Islet precursor cell (in vitro differentiated cells): ENCODE measurements at regions not wholly inside any gene's neighbourhood (a gene's known extent, or its start where the extent isn't known, plus 50 kb on each side); places are given as distances from the start of the nearest gene placed in this dataset.
"Not testable (repeated sequence)": the region's sequence is repeated elsewhere in the genome, so short reads cannot be mapped to it uniquely, and the experiment has no call there.

ENCODE experiments used
- DNase-seq: peaks from one replicate; pipeline ENCODE4 v3.0.0-alpha.2; 2018

DNA sequence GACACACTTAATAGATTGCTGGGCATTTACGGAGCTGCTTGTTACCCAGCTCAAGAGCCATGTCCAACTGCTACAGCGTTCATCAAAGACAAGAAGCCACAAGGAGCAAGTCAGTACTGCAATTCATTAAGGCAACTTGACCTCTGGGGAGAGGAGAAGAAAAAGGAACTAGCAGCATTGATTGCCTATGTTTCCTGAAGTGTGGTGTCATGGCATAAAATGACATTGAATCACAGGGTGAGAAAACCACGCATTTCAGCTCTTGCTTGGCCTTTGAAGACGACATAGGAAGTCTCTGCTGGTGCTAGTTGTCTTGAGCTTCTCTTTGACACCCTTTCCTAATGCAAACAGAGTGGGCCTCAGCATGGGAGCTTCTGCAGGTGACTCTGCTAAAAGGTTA lies 139.1 kb downstream of the CDH26 start:
- DNase-seq, result no peak

DNA sequence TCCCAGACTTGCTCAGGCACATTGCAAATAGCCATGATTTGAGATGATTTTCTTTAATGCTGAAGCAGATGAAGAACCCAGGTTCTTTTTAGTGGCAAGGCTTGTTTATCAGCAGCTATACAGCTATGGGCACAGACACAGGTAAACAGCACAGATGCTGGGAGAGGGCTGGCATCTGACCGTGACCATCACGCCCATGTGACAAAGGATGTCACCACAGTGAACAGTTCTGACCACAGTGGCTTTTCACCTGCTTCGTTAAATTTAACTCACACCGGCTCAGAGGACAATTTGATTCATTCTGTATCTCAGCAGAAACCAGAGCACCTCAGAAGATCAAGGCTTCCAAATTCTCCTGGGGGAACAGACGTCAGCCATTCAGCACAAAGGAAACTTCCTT lies 142.6 kb downstream of the CDH26 start:
- peak; percentile 14 for DNase-seq

DNA sequence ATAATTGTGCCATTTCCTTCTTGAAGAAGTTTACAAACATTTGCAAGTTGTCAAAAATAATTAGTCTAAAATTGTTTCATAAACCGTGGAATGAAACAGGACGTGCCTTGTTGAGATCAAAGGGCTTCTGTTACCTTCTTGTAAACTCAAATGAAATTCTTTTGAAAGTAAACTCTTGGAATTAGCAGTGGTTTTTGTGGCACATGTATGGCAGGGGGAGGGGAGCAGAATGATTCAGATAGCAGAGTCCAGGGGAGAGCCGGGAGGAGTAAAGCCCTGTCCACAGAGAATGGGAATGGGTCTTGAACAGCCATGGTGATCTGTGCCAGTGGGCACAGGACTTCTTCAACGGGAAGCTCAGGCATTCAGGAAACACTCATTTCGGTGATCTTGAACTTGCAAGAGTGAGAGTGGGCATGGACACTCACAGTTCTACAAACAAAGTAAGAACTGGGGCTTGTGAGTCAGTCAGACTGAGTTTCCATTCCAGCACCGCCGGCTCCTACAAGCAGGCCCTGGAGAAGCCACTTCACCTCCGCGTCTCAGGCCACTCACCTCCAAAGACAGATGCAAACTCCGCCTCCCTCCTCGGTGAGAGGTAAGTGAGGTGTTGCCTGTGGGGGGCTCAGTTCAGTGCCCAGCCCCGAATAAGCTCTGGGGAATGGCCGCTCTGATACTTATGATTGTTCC lies 143.1 kb downstream of the CDH26 start:
- peak; percentile 15 for DNase-seq

DNA sequence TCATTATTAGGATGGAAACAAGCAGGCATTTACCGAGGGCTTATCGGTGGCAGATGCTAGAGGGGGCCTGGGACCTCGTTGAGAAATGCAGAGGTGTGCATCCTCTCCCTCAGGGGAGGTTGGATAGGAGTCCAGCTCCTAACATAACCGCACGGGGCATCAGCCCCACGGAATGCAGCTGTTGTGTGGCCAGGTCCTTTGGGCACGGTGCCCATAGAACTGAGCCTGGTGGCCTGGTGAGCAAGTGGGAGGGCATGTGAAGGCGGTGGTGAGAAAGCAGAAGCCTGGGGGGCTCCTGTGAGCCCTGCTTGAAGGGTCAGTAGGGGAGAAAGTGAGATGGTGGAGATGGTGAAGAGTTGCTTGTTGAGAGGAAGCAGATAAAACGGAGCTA lies 143.7 kb downstream of the CDH26 start:
- DNase-seq, result peak; percentile 22

DNA sequence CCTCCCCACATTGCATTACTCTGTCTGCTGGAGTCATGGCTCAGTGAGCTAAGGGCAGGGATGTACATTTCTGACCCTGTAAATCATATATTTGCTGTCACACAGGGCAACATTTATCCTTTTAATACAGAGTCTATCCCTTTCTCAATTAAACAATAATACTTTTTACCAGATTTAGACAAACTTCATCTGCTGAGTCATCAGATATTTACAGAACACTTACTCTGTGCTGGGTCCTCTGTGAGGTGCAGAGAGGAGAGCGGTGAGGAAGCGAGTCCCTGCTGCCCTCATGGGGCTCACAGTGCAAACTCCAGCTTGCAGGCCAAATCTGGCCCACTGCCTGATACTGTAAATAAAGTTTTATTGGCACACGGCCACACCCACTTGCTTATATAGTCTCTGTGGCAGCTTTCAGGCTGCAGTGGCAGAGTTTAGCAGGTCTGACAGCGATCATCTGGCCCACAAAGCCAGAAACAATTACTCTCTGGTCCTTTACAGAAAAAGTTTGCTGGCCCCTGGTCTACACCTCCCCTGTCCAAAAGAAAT lies 144.5 kb downstream of the CDH26 start:
- no peak for DNase-seq

DNA sequence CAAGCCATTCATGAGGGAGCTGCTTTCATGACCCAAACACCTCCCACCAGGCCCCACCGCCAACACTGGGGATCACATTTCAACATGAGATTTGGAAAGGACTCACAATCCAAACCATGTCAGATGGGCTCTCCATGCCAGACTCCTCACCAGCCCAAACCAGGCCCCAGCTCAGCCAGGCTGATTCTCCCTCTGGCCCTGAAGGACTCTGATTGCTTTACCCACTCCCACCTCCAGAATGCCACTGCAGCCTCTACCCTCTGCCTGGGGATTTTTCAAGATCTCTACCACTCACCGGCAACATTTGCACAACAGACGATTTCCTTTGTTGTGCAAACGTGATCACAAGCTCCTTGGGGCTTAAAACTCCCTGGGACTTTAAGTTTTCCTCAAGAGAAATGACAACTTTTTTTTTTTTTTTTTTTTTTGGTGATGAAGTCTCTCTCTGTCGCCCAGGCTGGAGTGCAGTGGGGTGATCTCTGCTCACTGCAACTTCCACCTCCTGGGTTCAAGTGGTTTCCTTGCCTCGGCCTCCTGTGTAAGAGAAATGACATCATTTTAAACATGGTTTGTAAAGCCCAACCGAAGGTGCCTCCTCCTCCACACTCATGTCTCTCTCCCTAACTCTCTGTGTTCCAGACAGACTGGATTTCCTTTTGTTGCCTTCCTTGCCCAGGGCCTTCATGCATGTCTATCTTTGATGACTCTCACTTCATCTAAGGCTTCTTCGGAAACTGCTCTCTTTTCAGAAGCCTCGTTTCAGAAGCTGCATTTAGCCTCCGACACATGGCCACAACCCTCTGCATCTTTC lies 147.0 kb downstream of the CDH26 start:
- peak; percentile 50 for DNase-seq

DNA sequence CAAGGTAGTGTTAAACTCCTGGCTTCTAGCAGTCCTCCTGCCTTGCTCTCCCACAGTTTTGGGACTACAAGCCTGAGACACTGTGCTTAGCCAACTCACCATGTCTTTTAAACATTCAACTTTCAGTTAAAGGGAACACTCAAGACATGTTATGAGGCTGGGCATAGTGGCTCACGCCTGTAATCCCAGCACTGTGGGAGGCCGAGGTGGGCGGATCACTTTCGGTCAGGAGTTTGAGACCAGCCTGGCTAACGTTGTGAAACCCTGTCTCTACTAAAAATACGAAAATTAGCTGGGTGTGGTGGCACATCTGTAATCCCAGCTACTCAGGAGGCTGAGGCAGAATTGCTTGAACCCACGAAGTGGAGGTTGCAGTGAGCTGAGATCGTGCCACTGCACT lies 148.0 kb downstream of the CDH26 start:
- not testable (repeated sequence) for DNase-seq

DNA sequence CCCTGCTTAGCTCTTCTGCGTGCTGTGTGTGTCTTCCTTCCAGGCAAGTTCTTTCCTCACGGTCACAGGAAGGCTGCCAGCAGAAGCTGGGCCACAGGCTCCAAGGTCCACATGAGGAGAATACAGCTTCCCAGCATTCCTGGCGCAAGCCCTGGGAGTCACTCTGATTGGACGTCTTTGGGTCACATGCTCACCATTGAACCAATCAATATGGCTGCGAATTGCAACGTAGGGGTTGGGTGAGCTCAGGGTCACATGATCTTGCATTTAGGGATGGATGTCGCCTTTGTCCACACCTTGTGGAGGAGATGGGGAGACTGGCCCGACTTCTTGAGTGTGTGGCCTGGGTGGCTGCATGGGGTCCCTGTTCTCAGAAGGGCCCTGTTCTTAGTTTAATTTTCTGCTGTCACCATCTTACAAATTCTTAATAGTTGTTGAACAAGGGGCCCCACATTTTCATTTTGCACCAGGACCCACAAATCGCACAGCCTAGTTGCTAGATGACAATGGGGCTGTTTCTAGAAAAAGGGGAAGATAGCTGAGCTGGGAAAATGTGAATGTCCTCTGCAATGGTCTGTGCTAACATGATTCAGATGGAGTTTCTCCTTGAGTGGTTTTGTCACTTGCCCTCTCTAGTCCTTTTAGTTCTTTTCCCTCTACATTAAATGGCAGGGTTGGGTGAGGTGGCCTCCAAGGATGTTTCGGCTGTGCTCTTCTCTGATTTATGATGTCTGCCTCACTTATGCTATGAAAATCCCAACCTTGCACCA lies 149.6 kb downstream of the CDH26 start:
- peak; percentile 18 for DNase-seq

DNA sequence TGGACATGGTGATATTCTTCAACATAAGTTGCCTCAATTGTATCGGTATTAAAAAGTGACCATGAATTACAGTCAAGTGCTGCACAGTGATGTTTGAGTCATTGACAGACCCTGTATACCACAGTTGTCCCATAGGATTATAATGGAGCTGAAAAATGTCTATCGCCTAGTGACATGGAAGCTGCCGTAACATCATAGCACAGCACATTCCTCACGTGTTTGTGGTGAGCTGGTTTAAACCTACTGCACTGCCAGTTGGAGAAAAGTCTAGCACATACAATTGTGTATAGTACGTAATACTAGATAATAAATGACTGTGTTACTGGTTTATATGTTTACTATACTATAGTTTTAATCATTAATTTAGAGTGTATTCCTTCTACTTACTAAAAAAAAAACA lies 150.2 kb downstream of the CDH26 start:
- DNase-seq, result peak; percentile 49

DNA sequence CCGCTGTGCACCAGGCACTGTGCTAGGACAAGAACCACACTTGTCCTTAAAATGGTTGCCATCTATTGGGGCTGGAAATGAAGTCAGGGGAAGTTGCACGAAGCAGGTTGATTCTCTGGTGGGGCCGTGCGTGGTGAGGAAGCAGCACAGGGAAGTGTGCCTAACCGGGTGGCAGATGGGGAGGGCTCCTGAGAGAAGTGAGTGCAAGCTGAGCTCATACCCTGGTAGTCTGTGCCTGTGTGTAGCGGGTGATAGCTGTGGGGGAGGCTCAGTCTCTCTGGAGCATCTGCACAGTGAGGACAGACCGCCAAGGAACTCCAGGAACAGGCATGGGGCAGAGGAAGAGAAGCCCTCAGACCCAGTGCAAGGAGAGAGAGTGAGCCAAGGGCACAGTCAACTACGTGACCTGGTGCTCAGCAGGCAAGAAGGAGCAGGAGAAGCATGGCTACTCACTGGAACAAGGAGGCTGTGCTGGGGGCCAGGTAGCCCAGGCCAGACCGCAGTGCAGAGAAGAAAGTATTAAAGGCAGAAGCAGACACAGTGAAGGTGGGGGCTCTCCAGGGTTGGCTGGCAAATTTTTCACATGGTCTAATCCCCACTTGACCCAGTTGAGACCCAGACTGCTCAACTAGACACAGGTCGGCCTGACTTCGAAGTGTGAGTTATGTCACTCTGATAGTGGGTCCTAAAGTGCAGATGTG lies 155.0 kb downstream of the CDH26 start:
- no peak for DNase-seq

DNA sequence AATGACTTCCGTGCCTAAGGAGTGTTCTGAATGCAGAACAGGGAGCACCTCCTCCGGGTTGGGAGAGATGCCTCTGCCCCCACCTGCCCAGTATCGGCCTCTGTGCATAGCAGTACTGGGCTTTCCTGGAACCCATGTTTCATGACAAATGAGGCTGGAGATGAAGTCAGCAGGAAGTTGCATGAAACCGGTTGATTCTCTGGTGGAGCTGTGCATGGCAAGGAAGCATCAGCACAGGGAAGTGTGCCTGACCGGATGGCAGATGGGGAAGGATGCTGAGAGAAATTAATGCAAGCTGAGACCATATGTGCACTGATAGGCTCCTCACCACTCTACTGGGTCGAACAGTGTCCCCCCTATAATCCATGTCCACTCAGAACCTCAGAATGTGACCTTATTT lies 155.5 kb downstream of the CDH26 start:
- DNase-seq, result no peak

DNA sequence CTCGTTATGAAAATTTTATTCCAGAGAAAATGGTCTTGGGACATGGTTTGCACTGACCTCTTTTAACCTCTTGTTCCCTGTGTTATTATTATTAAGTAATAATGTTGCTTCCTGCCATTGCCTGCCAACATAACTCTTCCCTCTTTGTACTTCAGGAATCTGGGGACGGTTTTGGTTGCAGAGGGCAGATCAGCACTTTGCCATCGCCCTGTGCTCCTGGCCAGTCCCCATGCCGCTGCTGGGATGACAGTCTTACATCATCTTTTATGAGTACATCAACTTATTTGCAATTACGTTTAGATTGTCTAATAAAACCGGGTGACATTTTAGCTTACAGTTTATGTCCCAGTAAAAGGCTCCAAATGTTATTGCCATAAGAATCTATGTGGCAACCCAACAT lies 157.2 kb downstream of the CDH26 start:
- no peak for DNase-seq

DNA sequence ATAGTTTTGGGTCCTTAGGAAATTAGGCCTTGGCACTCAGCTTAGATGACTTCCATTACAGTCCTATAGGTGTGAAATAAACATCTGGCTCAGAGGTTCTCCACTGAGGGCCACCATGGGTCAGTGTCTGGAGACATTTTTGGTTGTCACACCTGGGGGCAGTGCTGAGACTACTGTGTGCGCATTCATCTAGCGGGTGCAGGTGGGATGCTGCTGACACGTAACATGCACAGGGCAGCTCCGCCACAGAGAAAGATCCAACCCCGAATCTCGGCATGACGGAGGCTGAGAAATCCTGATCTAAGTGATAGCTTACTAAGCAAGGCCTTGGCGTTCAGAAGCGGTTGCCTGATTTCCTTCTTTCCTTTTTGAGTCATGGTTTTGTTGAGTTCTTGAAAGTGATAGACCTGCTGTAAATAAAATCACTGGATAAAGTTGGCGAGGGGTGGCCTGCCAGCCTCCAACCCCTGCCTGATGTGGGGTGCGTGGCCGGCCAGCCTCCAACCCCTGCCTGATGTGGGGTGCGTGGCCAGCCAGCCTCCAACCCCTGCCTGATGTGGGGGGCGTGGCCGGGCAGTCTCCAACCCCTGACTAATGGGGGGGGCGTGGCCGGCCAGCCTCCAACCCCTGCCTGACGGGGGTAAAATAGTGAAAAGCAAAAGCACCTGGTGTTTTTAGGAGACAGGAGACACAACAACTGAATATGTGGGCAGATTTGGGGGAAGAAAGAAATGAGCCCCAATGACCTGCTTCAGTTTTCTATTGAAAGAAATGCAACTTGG lies 158.1 kb downstream of the CDH26 start:
- peak; percentile 38 for DNase-seq

DNA sequence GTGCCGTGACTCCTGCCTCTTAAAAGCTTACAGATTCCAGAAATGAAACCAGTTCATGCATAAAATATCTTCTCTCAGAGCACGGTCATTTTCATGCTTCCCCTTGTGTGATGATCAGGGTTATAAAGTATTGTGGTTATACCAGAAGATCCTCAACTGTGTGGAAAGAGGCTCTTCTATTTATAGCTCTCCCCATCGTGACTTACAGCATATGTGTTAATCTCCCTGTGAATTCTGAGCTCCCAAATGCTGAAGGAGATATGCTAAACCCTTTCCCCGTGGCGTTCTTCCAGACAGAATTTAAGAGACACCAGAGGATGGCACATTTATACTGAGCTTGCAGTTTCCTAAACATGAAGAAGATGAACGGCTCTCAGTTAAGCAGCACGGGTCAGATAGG lies 158.8 kb downstream of the CDH26 start:
- DNase-seq, result no peak

DNA sequence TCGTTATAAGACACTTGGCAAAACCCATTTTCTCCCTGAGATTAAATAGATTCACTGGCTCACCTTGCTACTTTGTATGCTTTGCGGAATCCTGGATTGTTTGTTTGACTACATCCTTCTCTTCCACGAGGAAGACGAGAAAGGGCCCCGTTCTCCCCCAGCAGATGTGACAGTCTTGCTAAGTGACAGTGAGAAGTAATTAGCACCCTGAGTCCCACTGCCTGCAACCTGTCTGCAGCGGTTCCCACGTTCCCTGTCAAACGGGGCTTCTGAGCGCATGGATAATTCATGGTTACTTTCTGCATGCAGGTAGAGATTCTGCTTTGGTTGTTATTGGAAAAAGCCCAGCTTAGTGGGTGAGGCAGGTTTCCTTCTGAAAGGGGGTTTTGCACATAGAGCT lies 163.7 kb downstream of the CDH26 start:
- peak; percentile 37 for DNase-seq

DNA sequence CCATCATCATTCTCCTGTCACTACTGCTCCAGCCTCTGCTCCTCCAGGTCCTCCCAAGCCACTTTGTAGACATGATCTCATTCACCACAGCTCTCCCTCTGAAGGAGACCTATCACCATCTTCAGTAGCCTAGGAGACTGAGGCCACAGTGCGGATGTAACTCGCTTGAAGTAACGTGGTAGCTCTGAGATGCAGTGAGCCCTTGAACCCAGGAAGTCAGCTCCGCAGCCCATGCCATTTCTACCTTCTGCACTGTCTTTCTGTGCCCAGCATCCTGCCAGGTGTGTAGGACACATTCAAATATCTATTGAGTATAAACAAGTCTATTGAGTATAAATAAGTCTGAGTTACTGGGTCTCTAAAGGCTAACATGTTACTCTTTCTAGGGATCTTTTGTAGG lies 164.4 kb downstream of the CDH26 start:
- DNase-seq, result peak; percentile 38

DNA sequence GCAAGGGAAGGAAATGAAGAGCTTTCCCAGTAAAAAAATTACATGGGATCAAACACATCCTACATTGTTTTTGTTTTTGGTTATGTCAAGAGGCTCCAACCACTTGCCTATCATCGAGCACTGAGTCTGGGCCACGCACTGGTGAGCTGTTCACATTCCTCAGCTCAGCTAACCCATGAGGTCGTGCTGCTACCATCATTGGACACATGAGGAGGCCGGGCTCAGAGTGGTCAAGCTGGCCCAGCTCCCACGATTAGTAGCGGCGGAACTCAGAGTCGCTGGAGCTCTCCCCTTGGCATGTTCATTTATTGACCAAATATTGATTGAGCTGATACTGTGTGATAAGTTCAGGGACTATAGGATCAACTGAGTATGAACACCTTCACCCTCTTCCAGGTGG lies 164.9 kb downstream of the CDH26 start:
- peak; percentile 50 for DNase-seq

DNA sequence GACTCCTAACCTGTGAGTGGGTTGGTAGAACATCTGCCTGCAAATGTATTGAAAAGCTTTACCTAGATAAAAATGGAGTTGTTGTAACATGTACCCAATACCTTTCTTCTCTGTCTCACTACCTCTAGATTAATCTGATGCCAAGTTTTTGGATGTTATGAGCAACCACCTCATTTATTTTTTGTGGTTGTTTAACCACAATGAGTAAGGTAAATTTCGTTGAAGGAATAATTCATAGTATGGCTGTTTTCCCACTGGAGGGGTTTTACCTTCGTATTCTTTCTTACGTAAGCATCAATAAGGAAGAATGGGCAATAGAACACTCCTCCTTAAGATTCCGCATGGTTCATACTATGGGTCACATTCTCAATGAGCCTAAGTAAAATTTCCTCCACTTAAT lies 165.4 kb downstream of the CDH26 start:
- DNase-seq, result no peak

DNA sequence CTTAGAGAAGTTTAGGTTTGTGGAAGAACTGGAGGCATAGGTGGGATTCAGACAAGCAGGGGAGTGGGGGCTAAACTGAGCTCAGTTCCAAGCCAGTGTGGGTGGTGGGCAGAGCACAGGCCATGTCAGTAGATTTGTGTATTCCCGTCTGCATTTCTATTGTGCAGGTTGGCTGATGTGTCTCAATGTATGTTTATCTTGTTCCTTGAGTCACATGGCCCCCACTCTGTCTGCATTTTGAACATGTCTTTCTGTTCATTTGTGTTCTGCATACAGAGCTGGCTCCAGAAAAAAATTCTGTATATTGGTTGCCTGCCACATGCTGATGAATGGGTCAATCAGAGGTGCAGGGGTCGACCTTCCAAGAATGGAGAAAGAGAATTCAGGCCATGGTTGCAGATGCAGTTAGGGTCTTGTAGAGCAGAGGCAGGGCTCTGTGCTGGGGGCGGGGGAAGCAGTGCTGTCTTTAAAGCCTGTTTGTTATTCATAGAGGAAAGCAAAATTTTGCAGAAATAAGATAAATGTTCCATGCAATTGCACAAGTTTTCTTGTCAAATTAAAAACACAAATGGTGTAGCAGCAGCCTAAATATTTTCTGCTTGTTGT lies 166.7 kb downstream of the CDH26 start:
- no peak for DNase-seq

DNA sequence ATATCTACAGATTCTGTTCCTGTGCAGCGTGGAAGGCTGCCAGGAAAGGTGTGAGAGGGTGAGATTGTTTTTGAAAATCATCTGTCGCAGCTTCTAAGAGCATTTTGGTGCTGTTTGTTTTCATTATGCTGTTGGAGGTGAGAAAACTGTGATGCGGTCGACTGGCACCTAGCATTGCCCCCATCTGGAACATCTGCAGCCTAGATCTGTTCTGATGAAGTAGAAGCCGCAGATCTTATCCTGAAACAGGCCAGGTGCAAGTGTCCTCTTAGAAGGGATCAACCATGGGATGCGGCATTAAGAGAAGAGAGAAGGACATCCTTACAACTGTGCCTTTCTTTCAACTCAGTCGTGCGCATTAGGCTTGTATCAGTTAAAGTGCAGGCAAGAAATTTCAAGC lies 167.3 kb downstream of the CDH26 start:
- no peak for DNase-seq

DNA sequence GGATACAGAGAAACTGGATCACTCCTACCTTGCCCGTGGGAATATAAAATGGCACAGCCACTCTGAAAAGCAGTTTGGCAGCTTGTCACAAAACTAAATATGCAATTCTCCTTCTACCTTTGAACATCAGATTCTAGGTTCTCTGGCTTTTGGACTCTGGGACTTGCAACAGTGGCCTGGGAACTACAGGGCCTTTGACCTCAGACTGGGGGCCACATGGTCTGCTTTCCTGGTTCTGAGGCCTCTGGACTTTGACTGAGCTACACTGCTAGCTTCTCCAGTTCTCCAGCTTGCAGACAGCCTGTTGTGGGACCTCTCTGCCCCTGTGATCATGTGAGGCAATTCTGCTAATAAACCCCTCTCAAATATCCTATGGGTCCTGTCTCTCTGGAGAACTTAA lies 168.8 kb downstream of the CDH26 start:
- no peak for DNase-seq

DNA sequence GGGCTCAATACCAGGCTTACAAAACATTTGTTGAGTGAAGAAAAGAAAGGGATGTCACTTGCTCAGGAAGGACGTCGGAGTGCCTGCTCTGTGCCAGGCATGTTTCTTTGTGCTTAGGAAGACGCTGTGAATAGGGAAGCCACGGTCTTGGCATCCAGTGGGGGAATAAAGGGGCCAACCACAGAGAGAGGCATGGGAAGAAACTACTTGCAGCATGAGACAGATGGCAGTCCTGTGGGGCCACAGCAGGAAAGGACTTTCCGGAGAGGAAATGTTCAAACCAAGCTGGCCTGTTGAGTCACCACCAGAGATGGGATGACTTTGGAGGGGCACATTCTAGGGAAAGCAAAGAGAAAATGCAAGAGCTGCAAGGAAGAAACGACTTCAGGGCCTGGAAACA lies 173.2 kb downstream of the CDH26 start:
- no peak for DNase-seq
